HCT116 (cell line): ENCODE measurements at regions not wholly inside any gene's neighbourhood (a gene's known extent, or its start where the extent isn't known, plus 50 kb on each side); places are given as distances from the start of the nearest gene placed in this dataset.

ENCODE experiments used
- ATAC-seq: fragments of 200-7000 bp; cut with Tn5 transposase; 2 replicates; pipeline ENCODE4 v1.9.1; 2020; ENCODE audit warnings: mild to moderate bottlenecking, moderate library complexity
- BruUV-seq: library from RNA; stranded (reverse); fragments of 400-500 nt; replicated peaks from 2 replicates; lab custom pipeline; 2021; lab: Mats Ljungman, UMichigan
- CTCF ChIA-PET: fragments of 300-600 bp; sonication (Branson Sonifier 250); formaldehyde crosslinking; loops from one replicate; lab custom pipeline; 2021; ENCODE audit warnings: antibody characterized with exemption; lab: Charles Lee
- POLR2A ChIA-PET: fragments of 300-600, 350-600 bp; sonication (Branson Sonifier 250); formaldehyde crosslinking; loops from one replicate; lab custom pipeline; 2021; ENCODE audit warnings: antibody characterized with exemption; lab: Charles Lee
- RAD21 ChIA-PET, 2 experiments: fragments of 300-600 bp; sonication (Branson Sonifier 250); formaldehyde crosslinking; loops; one replicate each; lab custom pipeline; 2023; ENCODE audit warnings: low total read pairs in 2 of 2; ENCODE audit not compliant: uncharacterized antibody in 2 of 2, unreplicated experiment in 2 of 2, low non-redundant PET in 1 of 2; lab: Charles Lee
- DNase-seq: peaks from one replicate; pipeline ENCODE4 v3.0.0-alpha.2; 2010; ENCODE audit warnings: low read depth, low spot score
- H2AFZ ChIP-seq: fragments of 200-600 bp; shearing (Covaris generic), sonication (generic); 2 replicates; pipeline ENCODE4 v1.6.1; 2017; ENCODE audit warnings: low read depth, mixed run types, mixed read lengths, antibody characterized with exemption, low read length; ENCODE audit not compliant: poor library complexity, severe bottlenecking
- H3K27ac ChIP-seq: 2 replicates; pipeline ENCODE4 v1.5.1; 2012; ENCODE audit warnings: low read depth, low read length
- H3K27me3 ChIP-seq: fragments of 200-600 bp; sonication (generic); 2 replicates; pipeline ENCODE4 v1.6.1; 2016; ENCODE audit warnings: mixed run types, low read length, mixed read lengths; ENCODE audit not compliant: insufficient read depth
- H3K36me3 ChIP-seq, 2 experiments: fragments of 200-500 bp in 1 of 2; fragments of 200-600 bp in 1 of 2; sonication (Bioruptor generic) in 1 of 2; sonication (generic) in 1 of 2; 2 replicates each; pipeline versions ENCODE4 v1.5.1 to v1.6.1; 2014 to 2016; ENCODE audit warnings: low read length in 2 of 2, inconsistent platforms in 1 of 2, mixed read lengths in 1 of 2, mixed run types in 1 of 2; ENCODE audit not compliant: insufficient read depth in 2 of 2, control insufficient read depth in 1 of 2
- H3K4me1 ChIP-seq, 2 experiments: fragments of 200-600 bp in 1 of 2; sonication (generic) in 1 of 2; 2 replicates each; pipeline versions ENCODE4 v1.5.1 to v1.6.1; 2012 to 2017; ENCODE audit warnings: low read length in 2 of 2, inconsistent platforms in 1 of 2, mild to moderate bottlenecking in 1 of 2, mixed read lengths in 1 of 2, mixed run types in 1 of 2, moderate library complexity in 1 of 2; ENCODE audit not compliant: insufficient read depth in 2 of 2, control insufficient read depth in 1 of 2
- H3K4me2 ChIP-seq: fragments of 200-600 bp; sonication (generic); 2 replicates; pipeline ENCODE4 v1.6.1; 2017; ENCODE audit warnings: mixed run types, low read length, mixed read lengths
- H3K4me3 ChIP-seq, 2 experiments: fragments of 200-600 bp in 1 of 2; sonication (generic) in 1 of 2; replicated peaks in 1 of 2; 2 replicates each; pipeline ENCODE4 v1.5.1; 2011 to 2016; ENCODE audit warnings: low read length in 2 of 2, control low read depth in 1 of 2, low read depth in 1 of 2, mild to moderate bottlenecking in 1 of 2, mixed read lengths in 1 of 2, mixed run types in 1 of 2
- H3K79me2 ChIP-seq: fragments of 200-600 bp; sonication (generic); 2 replicates; pipeline ENCODE4 v1.6.1; 2017; ENCODE audit warnings: mild to moderate bottlenecking, mixed run types, low read length, moderate library complexity, mixed read lengths; ENCODE audit not compliant: insufficient read depth
- H3K9ac ChIP-seq: fragments of 200-600 bp; sonication (generic); 2 replicates; pipeline ENCODE4 v1.6.1; 2016; ENCODE audit warnings: low read length, mixed read lengths
- H3K9me2 ChIP-seq: fragments of 200-600 bp; sonication (generic), shearing (Covaris generic); 2 replicates; pipeline ENCODE4 v1.6.1; 2017; ENCODE audit warnings: mixed run types, mild to moderate bottlenecking, moderate library complexity; ENCODE audit not compliant: insufficient read depth
- H3K9me3 ChIP-seq, 2 experiments: fragments of 200-500 bp in 1 of 2; fragments of 200-600 bp in 1 of 2; sonication (Bioruptor generic) in 1 of 2; sonication (generic) in 1 of 2; 2 replicates each; pipeline ENCODE4 v1.6.1; 2014 to 2017; ENCODE audit warnings: low read length in 2 of 2, mixed read lengths in 2 of 2, inconsistent platforms in 1 of 2, low read depth in 1 of 2, mild to moderate bottlenecking in 1 of 2, mixed run types in 1 of 2, moderate library complexity in 1 of 2; ENCODE audit not compliant: control insufficient read depth in 1 of 2, insufficient read depth in 1 of 2
- H4K20me1 ChIP-seq: fragments of 200-600 bp; sonication (generic), shearing (Covaris generic); 2 replicates; pipeline ENCODE4 v1.6.1; 2017; ENCODE audit warnings: mixed run types, mild to moderate bottlenecking, moderate library complexity; ENCODE audit not compliant: insufficient read depth
- ELF1 ChIP-seq: IDR thresholded peaks from 2 replicates; pipeline ENCODE4 v1.6.1; 2012; ENCODE audit warnings: low read depth, borderline replicate concordance
- EZH2 ChIP-seq: fragments of 200-600 bp; sonication (generic); IDR thresholded peaks from 2 replicates; pipeline ENCODE4 v1.6.1; 2017; ENCODE audit warnings: antibody characterized with exemption, mixed run types
- EZH2phosphoT487 ChIP-seq: fragments of 200-600 bp; IDR thresholded peaks from 2 replicates; pipeline ENCODE4 v1.6.1; 2018; ENCODE audit warnings: antibody characterized with exemption, borderline replicate concordance
- FOSL1 ChIP-seq: IDR thresholded peaks from 2 replicates; pipeline ENCODE4 v1.6.1; 2012; ENCODE audit warnings: low read depth
- POLR2A ChIP-seq: IDR thresholded peaks from 2 replicates; pipeline ENCODE4 v1.7.0; 2011; ENCODE audit warnings: borderline replicate concordance; ENCODE audit not compliant: insufficient read depth, insufficient read length; ENCODE audit errors: extremely low read depth
- SIN3A ChIP-seq: IDR thresholded peaks from 2 replicates; pipeline ENCODE4 v1.6.1; 2012; ENCODE audit warnings: low read depth
- TCF7L2 ChIP-seq: IDR thresholded peaks from 2 replicates; pipeline ENCODE4 v1.7.0; 2011; ENCODE audit warnings: borderline replicate concordance, inconsistent platforms; ENCODE audit not compliant: insufficient read depth, insufficient read length; ENCODE audit errors: extremely low read depth
- YY1 ChIP-seq: IDR thresholded peaks from 2 replicates; pipeline ENCODE4 v1.6.1; 2011; ENCODE audit warnings: low read length, low read depth, moderate library complexity, mild to moderate bottlenecking; ENCODE audit not compliant: insufficient replicate concordance; ENCODE audit errors: extremely low read depth
- ZBTB33 ChIP-seq: IDR thresholded peaks from 2 replicates; pipeline ENCODE4 v1.6.1; 2011; ENCODE audit warnings: mild to moderate bottlenecking, low read length, moderate library complexity; ENCODE audit not compliant: insufficient replicate concordance; ENCODE audit errors: extremely low read depth
- ZNF274 ChIP-seq: fragments of 200-500 bp; sonication (Bioruptor generic); IDR thresholded peaks from 2 replicates; pipeline ENCODE4 v1.6.1; 2014; ENCODE audit warnings: mild to moderate bottlenecking, low read depth, low read length, inconsistent platforms
- intact Hi-C: fragments of 100-400 bp; cut with micrococcal nuclease; formaldehyde crosslinking; loops from 2 replicates; pipeline ENCODE4 v1.10.0; 2022

DNA sequence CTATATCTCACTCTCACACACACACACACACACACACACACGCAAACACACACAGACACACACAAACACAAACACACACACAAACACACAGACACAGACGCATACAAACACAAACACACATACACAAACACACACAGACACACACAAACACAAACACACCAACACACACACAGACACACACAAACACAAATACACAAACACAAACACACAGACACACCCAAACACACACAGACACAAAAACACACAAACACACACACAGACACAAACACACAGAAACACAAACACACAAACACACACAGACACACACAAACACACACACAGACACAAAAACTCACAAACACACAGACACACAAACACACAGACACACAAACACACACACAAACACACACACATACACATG is 329.0 kb downstream of the ZNF536 start:
- BruUV-seq, result no TSS peak
- H3K4me3 ChIP-seq, result no peak overlapping the region
- no peaks in the 10 kb centered on the region for H3K27me3 ChIP-seq
- H4K20me1 ChIP-seq, result no peaks in the 10 kb centered on the region
- H3K79me2 ChIP-seq, result no peaks in the 10 kb centered on the region
- ChIA-PET RAD21 (no interaction called here), CTCF (no interaction called here), POLR2A (no interaction called here)
- peaks cover 0 to 4% of the 10 kb centered on the region in 2 experiments; a peak in 1 of 4 replicates for H3K9me3 ChIP-seq
- intact Hi-C loops, result no loop called here
- ATAC-seq (no peak), DNase-seq (no peak)
- no peaks in the 10 kb centered on the region for H3K36me3 ChIP-seq
- no peak overlapping the region for H3K27ac ChIP-seq
- H3K9me2 ChIP-seq, result no peaks in the 10 kb centered on the region
- TF ChIP-seq EZH2phosphoT487 (no peak), POLR2A (no peak)
- H3K9ac ChIP-seq, result no peak overlapping the region
- H3K4me2 ChIP-seq, result no peak overlapping the region
- no peaks in the 10 kb centered on the region for H3K4me1 ChIP-seq
- no peak overlapping the region for H2AFZ ChIP-seq

DNA sequence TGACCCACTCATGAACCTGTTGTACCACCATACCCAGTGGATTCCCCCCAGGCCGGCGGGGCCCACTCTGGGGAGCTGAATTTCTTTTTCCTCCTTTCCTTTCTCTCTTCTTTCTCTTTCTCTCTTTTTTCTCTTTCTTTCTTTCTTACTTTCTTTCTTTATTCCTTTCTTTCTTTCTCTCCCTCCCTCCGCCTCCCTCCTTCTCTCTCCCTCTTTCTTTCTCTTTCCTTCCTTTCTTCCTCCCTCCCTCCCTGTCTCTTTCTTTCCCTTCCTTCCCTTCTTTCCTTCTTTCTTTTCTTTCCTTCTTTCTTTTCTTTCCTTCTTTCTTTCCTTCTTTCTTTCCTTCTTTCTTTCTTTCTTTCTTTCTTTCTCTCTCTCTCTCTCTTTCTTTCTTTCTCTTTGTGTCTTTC is 327.7 kb downstream of the ZNF536 start:
- ATAC-seq (no peak), DNase-seq (no peak)
- H4K20me1 ChIP-seq, result no peaks in the 10 kb centered on the region
- H3K27ac ChIP-seq, result no peak overlapping the region
- H3K9me2 ChIP-seq, result no peaks in the 10 kb centered on the region
- no peak overlapping the region for H3K4me3 ChIP-seq
- H3K9me3 ChIP-seq, result 0 out of 4 replicates have a peak, but pooled peaks cover 0 to 4% of the 10 kb centered on the region in 2 experiments
- H3K4me1 ChIP-seq, result no peaks in the 10 kb centered on the region
- BruUV-seq, result no TSS peak
- RAD21 ChIA-PET, result no interaction called here
- intact Hi-C loops, result no loop called here
- no peaks in the 10 kb centered on the region for H3K79me2 ChIP-seq
- CTCF ChIA-PET, result no interaction called here
- POLR2A ChIA-PET, result no interaction called here
- no peak for TF ChIP-seq EZH2
- TF ChIP-seq YY1, result no peak
- no peak for TF ChIP-seq ZBTB33
- no peak for TF ChIP-seq ZNF274
- TF ChIP-seq FOSL1, result no peak
- TF ChIP-seq TCF7L2, result no peak
- no peak for TF ChIP-seq ELF1
- no peak for TF ChIP-seq SIN3A
- no peak overlapping the region for H3K4me2 ChIP-seq
- H3K36me3 ChIP-seq, result no peaks in the 10 kb centered on the region
- no peak overlapping the region for H2AFZ ChIP-seq
- H3K9ac ChIP-seq, result no peak overlapping the region
- H3K27me3 ChIP-seq, result no peaks in the 10 kb centered on the region
